ENCODE measurements at regions not wholly inside any gene's neighbourhood (a gene's known extent, or its start where the extent isn't known, plus 50 kb on each side); places are given as distances from the start of the nearest gene placed in this dataset.

GRCh38 chr5:153893817-153894216, 144.9 kb downstream of the FAM114A2 start:
- H3K4me1 Mint-ChIP-seq (ENCODE audit: low read depth) = peaks cover 43% of the 10 kb centered on the region
- H3K9me3 Mint-ChIP-seq (ENCODE audit: low read depth) = peaks cover 7% of the 10 kb centered on the region
- H3K27ac Mint-ChIP-seq (ENCODE audit: unreplicated experiment) = no peak overlapping the region
- DNase-seq (ENCODE audit: low spot score) = no peak
- TF ChIP-seq CTCF (IDR thresholded peaks at IDR 0.05) = no peak
- no peaks in the 10 kb centered on the region for H3K36me3 Mint-ChIP-seq (ENCODE audit: low read depth)
- no peak overlapping the region for H3K4me3 Mint-ChIP-seq (ENCODE audit: unreplicated experiment)
- H3K27me3 Mint-ChIP-seq (ENCODE audit: low read depth) = no peaks in the 10 kb centered on the region

GRCh38 chr5:153891394-153891793, 147.3 kb downstream of the FAM114A2 start:
- no peaks in the 10 kb centered on the region for H3K27me3 Mint-ChIP-seq (ENCODE audit: low read depth)
- DNase-seq (ENCODE audit: low spot score) = no peak
- H3K4me1 Mint-ChIP-seq (ENCODE audit: low read depth) = peaks cover 24% of the 10 kb centered on the region
- no peaks in the 10 kb centered on the region for H3K9me3 Mint-ChIP-seq (ENCODE audit: low read depth)
- TF ChIP-seq CTCF (IDR thresholded peaks at IDR 0.05) = no peak
- H3K27ac Mint-ChIP-seq (ENCODE audit: unreplicated experiment) = no peak overlapping the region
- no peaks in the 10 kb centered on the region for H3K36me3 Mint-ChIP-seq (ENCODE audit: low read depth)
- no peak overlapping the region for H3K4me3 Mint-ChIP-seq (ENCODE audit: unreplicated experiment)

- H3K9me3 Mint-ChIP-seq (ENCODE audit: low read depth) = no peaks in the 10 kb centered on the region
- TF ChIP-seq CTCF (IDR thresholded peaks at IDR 0.05) = no peak
- no peak overlapping the region for H3K4me3 Mint-ChIP-seq (ENCODE audit: unreplicated experiment)
- H3K36me3 Mint-ChIP-seq (ENCODE audit: low read depth) = no peaks in the 10 kb centered on the region
- H3K27me3 Mint-ChIP-seq (ENCODE audit: low read depth) = no peaks in the 10 kb centered on the region
- H3K27ac Mint-ChIP-seq (ENCODE audit: unreplicated experiment) = no peak overlapping the region
- no peak for DNase-seq (ENCODE audit: low spot score)
- H3K4me1 Mint-ChIP-seq (ENCODE audit: low read depth) = peaks cover 11% of the 10 kb centered on the region
These were observed 149.9 kb downstream of the FAM114A2 start for GRCh38 chr5:153888781-153889180.

GRCh38 chr5:153885141-153885540, 153.6 kb downstream of the FAM114A2 start:
- no peaks in the 10 kb centered on the region for H3K27me3 Mint-ChIP-seq (ENCODE audit: low read depth)
- H3K9me3 Mint-ChIP-seq (ENCODE audit: low read depth) = no peaks in the 10 kb centered on the region
- DNase-seq (ENCODE audit: low spot score) = no peak
- H3K4me1 Mint-ChIP-seq (ENCODE audit: low read depth) = peaks cover 10% of the 10 kb centered on the region
- no peak overlapping the region for H3K27ac Mint-ChIP-seq (ENCODE audit: unreplicated experiment)
- no peaks in the 10 kb centered on the region for H3K36me3 Mint-ChIP-seq (ENCODE audit: low read depth)
- TF ChIP-seq CTCF (IDR thresholded peaks at IDR 0.05) = no peak
- H3K4me3 Mint-ChIP-seq (ENCODE audit: unreplicated experiment) = no peak overlapping the region

- DNase-seq (ENCODE audit: low spot score) = no peak
- Mint-ChIP-seq H3K27me3 (ENCODE audit: low read depth) (no peaks in the 10 kb centered on the region), H3K4me1 (ENCODE audit: low read depth) (peaks cover 10% of the 10 kb centered on the region), H3K4me3 (ENCODE audit: unreplicated experiment) (no peak overlapping the region), H3K9me3 (ENCODE audit: low read depth) (no peaks in the 10 kb centered on the region), H3K36me3 (ENCODE audit: low read depth) (no peaks in the 10 kb centered on the region), H3K27ac (ENCODE audit: unreplicated experiment) (no peak overlapping the region)
- TF ChIP-seq CTCF (IDR thresholded peaks at IDR 0.05) = no peak
These were observed 154.1 kb downstream of the FAM114A2 start for GRCh38 chr5:153884612-153884957.
